ENCODE measurements at regions not wholly inside any gene's neighbourhood (a gene's known extent, or its start where the extent isn't known, plus 50 kb on each side); places are given as distances from the start of the nearest gene placed in this dataset.

- TF ChIP-seq, protein P1, sequence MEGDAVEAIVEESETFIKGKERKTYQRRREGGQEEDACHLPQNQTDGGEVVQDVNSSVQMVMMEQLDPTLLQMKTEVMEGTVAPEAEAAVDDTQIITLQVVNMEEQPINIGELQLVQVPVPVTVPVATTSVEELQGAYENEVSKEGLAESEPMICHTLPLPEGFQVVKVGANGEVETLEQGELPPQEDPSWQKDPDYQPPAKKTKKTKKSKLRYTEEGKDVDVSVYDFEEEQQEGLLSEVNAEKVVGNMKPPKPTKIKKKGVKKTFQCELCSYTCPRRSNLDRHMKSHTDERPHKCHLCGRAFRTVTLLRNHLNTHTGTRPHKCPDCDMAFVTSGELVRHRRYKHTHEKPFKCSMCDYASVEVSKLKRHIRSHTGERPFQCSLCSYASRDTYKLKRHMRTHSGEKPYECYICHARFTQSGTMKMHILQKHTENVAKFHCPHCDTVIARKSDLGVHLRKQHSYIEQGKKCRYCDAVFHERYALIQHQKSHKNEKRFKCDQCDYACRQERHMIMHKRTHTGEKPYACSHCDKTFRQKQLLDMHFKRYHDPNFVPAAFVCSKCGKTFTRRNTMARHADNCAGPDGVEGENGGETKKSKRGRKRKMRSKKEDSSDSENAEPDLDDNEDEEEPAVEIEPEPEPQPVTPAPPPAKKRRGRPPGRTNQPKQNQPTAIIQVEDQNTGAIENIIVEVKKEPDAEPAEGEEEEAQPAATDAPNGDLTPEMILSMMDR (conservative IDR thresholded peaks at IDR 0.05; ENCODE audit: low read depth in 2 of 2), result no peak
- TF ChIP-seq EZH2 (IDR thresholded peaks at IDR 0.05; ENCODE audit: low read depth, unreplicated experiment) (no peak), EZH2phosphoT487 (IDR thresholded peaks at IDR 0.05; ENCODE audit: unreplicated experiment) (no peak), ZNF331 (CRISPR knock-in tag; IDR thresholded peaks at IDR 0.05; ENCODE audit: low read depth) (no peak)
Observed at GRCh38 chr7:69534461-69535041, 63.7 kb upstream of the AUTS2 start.
